OCI-LY1 (cell line): ENCODE measurements at regions not wholly inside any gene's neighbourhood (a gene's known extent, or its start where the extent isn't known, plus 50 kb on each side); places are given as distances from the start of the nearest gene placed in this dataset.

Experiments
- EZH2 ChIP-seq: fragments of 200-600 bp; sonication (generic), shearing (Covaris generic); IDR thresholded peaks from 2 replicates; pipeline ENCODE4 v1.8.0; 2017; ENCODE audit warnings: borderline replicate concordance, mixed run types, mild to moderate bottlenecking, antibody characterized with exemption, low read length, moderate library complexity, mixed read lengths
- TF ChIP-seq, protein P1 (sequence below): fragments of 200-600 bp; sonication (generic), shearing (Covaris generic); IDR thresholded peaks from 2 replicates; pipeline ENCODE4 v1.5.1; 2017; ENCODE audit warnings: mild to moderate bottlenecking, antibody characterized with exemption, low read length, moderate library complexity, mixed read lengths

DNA sequence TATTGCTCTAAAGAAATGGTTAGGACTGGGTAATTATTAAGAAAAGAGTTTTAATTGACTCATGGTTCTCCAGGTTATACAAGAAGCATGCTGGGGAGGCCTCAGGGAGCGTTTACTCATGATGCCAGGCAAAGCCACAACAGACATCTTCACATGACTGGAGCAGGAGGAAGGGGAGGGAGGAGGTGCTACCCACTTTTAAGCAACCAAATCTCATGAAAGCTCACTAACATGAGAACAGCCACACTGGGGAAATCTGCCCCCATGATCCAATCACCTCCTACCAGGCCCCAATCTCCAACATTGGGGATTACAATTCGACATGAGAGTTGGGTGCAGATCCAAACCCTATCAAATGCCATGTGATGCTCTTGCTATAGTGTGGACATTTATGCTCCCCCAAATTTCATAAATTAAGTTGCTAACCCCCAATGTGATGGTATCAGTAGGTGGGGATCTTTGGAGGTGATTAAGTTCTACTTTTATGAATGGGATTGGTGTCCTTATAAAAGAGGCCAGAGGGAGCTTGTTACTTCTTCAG lies 773.6 kb upstream of the CDH10 start:
- TF ChIP-seq EZH2: no peak
- TF ChIP-seq, protein P1, sequence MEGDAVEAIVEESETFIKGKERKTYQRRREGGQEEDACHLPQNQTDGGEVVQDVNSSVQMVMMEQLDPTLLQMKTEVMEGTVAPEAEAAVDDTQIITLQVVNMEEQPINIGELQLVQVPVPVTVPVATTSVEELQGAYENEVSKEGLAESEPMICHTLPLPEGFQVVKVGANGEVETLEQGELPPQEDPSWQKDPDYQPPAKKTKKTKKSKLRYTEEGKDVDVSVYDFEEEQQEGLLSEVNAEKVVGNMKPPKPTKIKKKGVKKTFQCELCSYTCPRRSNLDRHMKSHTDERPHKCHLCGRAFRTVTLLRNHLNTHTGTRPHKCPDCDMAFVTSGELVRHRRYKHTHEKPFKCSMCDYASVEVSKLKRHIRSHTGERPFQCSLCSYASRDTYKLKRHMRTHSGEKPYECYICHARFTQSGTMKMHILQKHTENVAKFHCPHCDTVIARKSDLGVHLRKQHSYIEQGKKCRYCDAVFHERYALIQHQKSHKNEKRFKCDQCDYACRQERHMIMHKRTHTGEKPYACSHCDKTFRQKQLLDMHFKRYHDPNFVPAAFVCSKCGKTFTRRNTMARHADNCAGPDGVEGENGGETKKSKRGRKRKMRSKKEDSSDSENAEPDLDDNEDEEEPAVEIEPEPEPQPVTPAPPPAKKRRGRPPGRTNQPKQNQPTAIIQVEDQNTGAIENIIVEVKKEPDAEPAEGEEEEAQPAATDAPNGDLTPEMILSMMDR: no peak
